ENCODE measurements at regions not wholly inside any gene's neighbourhood (a gene's known extent, or its start where the extent isn't known, plus 50 kb on each side); places are given as distances from the start of the nearest gene placed in this dataset.

- no peak for TF ChIP-seq ZBTB8A (IDR thresholded peaks at IDR 0.05; ENCODE audit: partially characterized antibody)
- TF ChIP-seq EZH2 (IDR thresholded peaks at IDR 0.05; ENCODE audit: borderline replicate concordance, low read depth, low read length) = no peak
- no peak for TF ChIP-seq SMAD1 (IDR thresholded peaks at IDR 0.05; ENCODE audit: low read depth, low read length, partially characterized antibody)
- no peak for TF ChIP-seq PHB2 (IDR thresholded peaks at IDR 0.05; ENCODE audit: low read depth)
These were observed 693.3 kb downstream of the MED13L start (continued) for GRCh38 chr12:115584156-115584555.

DNA sequence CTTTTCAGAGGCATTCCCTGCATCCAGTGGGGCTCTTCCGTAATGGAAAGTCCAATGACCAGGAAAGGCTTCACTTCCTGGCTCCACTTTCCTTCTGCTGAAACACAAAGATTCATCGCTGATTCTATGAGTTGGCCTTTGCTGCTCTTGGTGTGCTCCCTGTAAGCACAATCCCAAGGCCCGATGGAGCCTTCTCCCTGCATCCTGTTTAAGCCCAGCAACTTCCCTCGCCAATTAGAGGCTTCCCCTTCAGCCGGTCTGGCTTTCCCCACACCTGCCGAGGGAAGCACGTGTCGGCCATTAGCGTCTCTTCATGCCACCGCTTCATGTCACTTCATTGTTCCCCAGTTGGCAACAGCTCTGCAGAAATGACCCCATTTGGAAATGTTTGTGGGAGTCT, 693.9 kb downstream of the MED13L start:
- POLR2A ChIA-PET = no interaction called here
- BruUV-seq (replicated peaks) = no TSS peak
- TF ChIP-seq MYC (IDR thresholded peaks at IDR 0.05; ENCODE audit: low read depth, low read length) (no peak), MYC (CRISPR knock-in tag; IDR thresholded peaks at IDR 0.05; ENCODE audit: borderline replicate concordance, low read depth) (no peak), DDX20 (tag; IDR thresholded peaks at IDR 0.05; ENCODE audit: low read depth) (no peak), HNRNPH1 (optimal IDR thresholded peaks at IDR 0.05; ENCODE audit: low read depth, low read length) (no peak), ZBED1 (IDR thresholded peaks at IDR 0.05) (no peak), IRF2 (CRISPR knock-in tag; IDR thresholded peaks at IDR 0.05) (no peak), HLTF (IDR thresholded peaks at IDR 0.05) (no peak), KDM5B (IDR thresholded peaks at IDR 0.05; ENCODE audit: insufficient replicate concordance, low read depth, low read length) (no peak), KAT2B (IDR thresholded peaks at IDR 0.05; ENCODE audit: low read depth, low read length) (no peak), CBFA2T3 (IDR thresholded peaks at IDR 0.05) (no peak), NEUROD1 (IDR thresholded peaks at IDR 0.05; ENCODE audit: borderline replicate concordance, low read depth, low read length, partially characterized antibody) (no peak), HEY1 (CRISPR knock-in tag; IDR thresholded peaks at IDR 0.05; ENCODE audit: borderline replicate concordance) (no peak), ZBTB49 (CRISPR knock-in tag; IDR thresholded peaks at IDR 0.05; ENCODE audit: borderline replicate concordance) (no peak), ATF7 (IDR thresholded peaks at IDR 0.05) (no peak)
- TF ChIP-seq, protein P1, sequence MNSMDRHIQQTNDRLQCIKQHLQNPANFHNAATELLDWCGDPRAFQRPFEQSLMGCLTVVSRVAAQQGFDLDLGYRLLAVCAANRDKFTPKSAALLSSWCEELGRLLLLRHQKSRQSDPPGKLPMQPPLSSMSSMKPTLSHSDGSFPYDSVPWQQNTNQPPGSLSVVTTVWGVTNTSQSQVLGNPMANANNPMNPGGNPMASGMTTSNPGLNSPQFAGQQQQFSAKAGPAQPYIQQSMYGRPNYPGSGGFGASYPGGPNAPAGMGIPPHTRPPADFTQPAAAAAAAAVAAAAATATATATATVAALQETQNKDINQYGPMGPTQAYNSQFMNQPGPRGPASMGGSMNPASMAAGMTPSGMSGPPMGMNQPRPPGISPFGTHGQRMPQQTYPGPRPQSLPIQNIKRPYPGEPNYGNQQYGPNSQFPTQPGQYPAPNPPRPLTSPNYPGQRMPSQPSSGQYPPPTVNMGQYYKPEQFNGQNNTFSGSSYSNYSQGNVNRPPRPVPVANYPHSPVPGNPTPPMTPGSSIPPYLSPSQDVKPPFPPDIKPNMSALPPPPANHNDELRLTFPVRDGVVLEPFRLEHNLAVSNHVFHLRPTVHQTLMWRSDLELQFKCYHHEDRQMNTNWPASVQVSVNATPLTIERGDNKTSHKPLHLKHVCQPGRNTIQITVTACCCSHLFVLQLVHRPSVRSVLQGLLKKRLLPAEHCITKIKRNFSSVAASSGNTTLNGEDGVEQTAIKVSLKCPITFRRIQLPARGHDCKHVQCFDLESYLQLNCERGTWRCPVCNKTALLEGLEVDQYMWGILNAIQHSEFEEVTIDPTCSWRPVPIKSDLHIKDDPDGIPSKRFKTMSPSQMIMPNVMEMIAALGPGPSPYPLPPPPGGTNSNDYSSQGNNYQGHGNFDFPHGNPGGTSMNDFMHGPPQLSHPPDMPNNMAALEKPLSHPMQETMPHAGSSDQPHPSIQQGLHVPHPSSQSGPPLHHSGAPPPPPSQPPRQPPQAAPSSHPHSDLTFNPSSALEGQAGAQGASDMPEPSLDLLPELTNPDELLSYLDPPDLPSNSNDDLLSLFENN (IDR thresholded peaks at IDR 0.05; ENCODE audit: low read depth in 2 of 2, low read length in 2 of 2) = no peak

More for the DNA sequence above, 693.9 kb downstream of the MED13L start:
- no peak overlapping the region for H3K27ac ChIP-seq (ENCODE audit: extremely low read depth, low read depth, low read length)
- H3K4me2 ChIP-seq (ENCODE audit: insufficient read depth, low read length) = no peak overlapping the region
- no peaks in the 10 kb centered on the region for H3K36me3 ChIP-seq (ENCODE audit: control insufficient read depth, insufficient read depth, low read length)
- no peaks in the 10 kb centered on the region for H3K79me2 ChIP-seq (ENCODE audit: control insufficient read depth, insufficient read depth, low read length)
- WGBS (ENCODE audit: insufficient coverage, low coverage, missing lambda C conversion rate) = 2% methylated on average over 10 of the region's 10 CpGs
- H2AFZ ChIP-seq (ENCODE audit: low read depth, low read length) = no peak overlapping the region
- DNase-seq (ENCODE audit: extremely low read depth in 1 of 4, low spot score in 3 of 4) = no peak
- in situ Hi-C loops (cut with MboI) = no loop called here
- no peak overlapping the region for H3K4me3 ChIP-seq
- intact Hi-C loops (cut with micrococcal nuclease) = no loop called here
- no peaks in the 10 kb centered on the region for H4K20me1 ChIP-seq (replicated peaks; ENCODE audit: control insufficient read depth, insufficient read depth, low read length)
- CTCF ChIA-PET (ENCODE audit: low intra/inter-chr PET ratio) = no interaction called here
- H3K27me3 ChIP-seq (ENCODE audit: control insufficient read depth in 2 of 2, insufficient read depth in 2 of 2, low read length in 2 of 2) = peaks cover 0 to 18% of the 10 kb centered on the region in 2 experiments; a peak in 2 of 5 replicates
- ATAC-seq = no peak
- no peak for FAIRE-seq
- no peak overlapping the region for H3K9ac ChIP-seq (ENCODE audit: insufficient read depth in 1 of 2, low read depth in 2 of 2, low read length in 2 of 2)
- no peaks in the 10 kb centered on the region for H3K9me1 ChIP-seq (ENCODE audit: control insufficient read depth, insufficient read depth, low read length)
- no peaks in the 10 kb centered on the region for H3K4me1 ChIP-seq (replicated peaks in 1 of 2; ENCODE audit: control insufficient read depth in 2 of 2, insufficient read depth in 2 of 2, low read length in 2 of 2)
- no peaks in the 10 kb centered on the region for H3K9me3 ChIP-seq (replicated peaks; ENCODE audit: control insufficient read depth, insufficient read depth, low read depth, low read length)

Measured in K562 (cell line).